ENCODE measurements at regions not wholly inside any gene's neighbourhood (a gene's known extent, or its start where the extent isn't known, plus 50 kb on each side); places are given as distances from the start of the nearest gene placed in this dataset.

- no peak overlapping the region for H3K4me3 ChIP-seq (ENCODE audit: low read depth, low read length)
- no peaks in the 10 kb centered on the region for H3K36me3 ChIP-seq (ENCODE audit: control insufficient read depth, insufficient read depth, low read length)
- no peaks in the 10 kb centered on the region for H3K9me3 ChIP-seq (ENCODE audit: control insufficient read depth, insufficient read depth, low read length)
- H3K27me3 ChIP-seq (ENCODE audit: control insufficient read depth, insufficient read depth, low read length): no peaks in the 10 kb centered on the region
- H3K9ac ChIP-seq (ENCODE audit: low read depth, low read length): no peak overlapping the region
- H3K4me1 ChIP-seq (ENCODE audit: control insufficient read depth, insufficient read depth, low read length): no peaks in the 10 kb centered on the region
Measured at GRCh38 chr1:60732977-60733401, 349.4 kb upstream of the NFIA start.

- Histone ChIP-seq H3K36me3 (ENCODE audit: control insufficient read depth, insufficient read depth, low read length) (no peaks in the 10 kb centered on the region), H3K4me3 (ENCODE audit: low read depth, low read length) (no peak overlapping the region), H3K4me1 (ENCODE audit: control insufficient read depth, insufficient read depth, low read length) (no peaks in the 10 kb centered on the region), H3K9ac (ENCODE audit: low read depth, low read length) (no peak overlapping the region), H3K9me3 (ENCODE audit: control insufficient read depth, insufficient read depth, low read length) (no peaks in the 10 kb centered on the region), H3K27me3 (ENCODE audit: control insufficient read depth, insufficient read depth, low read length) (no peaks in the 10 kb centered on the region)
Measured at GRCh38 chr1:60731321-60731720, 351.0 kb upstream of the NFIA start.

GRCh38 chr1:60727552-60727951, 354.8 kb upstream of the NFIA start:
- Histone ChIP-seq H3K9ac (ENCODE audit: low read depth, low read length) (no peak overlapping the region), H3K9me3 (ENCODE audit: control insufficient read depth, insufficient read depth, low read length) (no peaks in the 10 kb centered on the region), H3K4me3 (ENCODE audit: low read depth, low read length) (no peak overlapping the region), H3K36me3 (ENCODE audit: control insufficient read depth, insufficient read depth, low read length) (no peaks in the 10 kb centered on the region), H3K27me3 (ENCODE audit: control insufficient read depth, insufficient read depth, low read length) (no peaks in the 10 kb centered on the region), H3K4me1 (ENCODE audit: control insufficient read depth, insufficient read depth, low read length) (no peaks in the 10 kb centered on the region)

GRCh38 chr1:60716472-60716871, 365.9 kb upstream of the NFIA start:
- Histone ChIP-seq H3K4me3 (ENCODE audit: low read depth, low read length) (no peak overlapping the region), H3K27me3 (ENCODE audit: control insufficient read depth, insufficient read depth, low read length) (no peaks in the 10 kb centered on the region), H3K9ac (ENCODE audit: low read depth, low read length) (no peak overlapping the region), H3K9me3 (ENCODE audit: control insufficient read depth, insufficient read depth, low read length) (peaks cover 3% of the 10 kb centered on the region), H3K36me3 (ENCODE audit: control insufficient read depth, insufficient read depth, low read length) (no peaks in the 10 kb centered on the region), H3K4me1 (ENCODE audit: control insufficient read depth, insufficient read depth, low read length) (no peaks in the 10 kb centered on the region)

GRCh38 chr1:60715970-60716369, 366.4 kb upstream of the NFIA start:
- no peak overlapping the region for H3K4me3 ChIP-seq (ENCODE audit: low read depth, low read length)
- H3K9me3 ChIP-seq (ENCODE audit: control insufficient read depth, insufficient read depth, low read length): no peaks in the 10 kb centered on the region
- no peaks in the 10 kb centered on the region for H3K27me3 ChIP-seq (ENCODE audit: control insufficient read depth, insufficient read depth, low read length)
- no peak overlapping the region for H3K9ac ChIP-seq (ENCODE audit: low read depth, low read length)
- no peaks in the 10 kb centered on the region for H3K36me3 ChIP-seq (ENCODE audit: control insufficient read depth, insufficient read depth, low read length)
- H3K4me1 ChIP-seq (ENCODE audit: control insufficient read depth, insufficient read depth, low read length): no peaks in the 10 kb centered on the region

- Histone ChIP-seq H3K4me1 (ENCODE audit: control insufficient read depth, insufficient read depth, low read length) (no peaks in the 10 kb centered on the region), H3K9me3 (ENCODE audit: control insufficient read depth, insufficient read depth, low read length) (no peaks in the 10 kb centered on the region), H3K36me3 (ENCODE audit: control insufficient read depth, insufficient read depth, low read length) (no peaks in the 10 kb centered on the region), H3K27me3 (ENCODE audit: control insufficient read depth, insufficient read depth, low read length) (no peaks in the 10 kb centered on the region), H3K9ac (ENCODE audit: low read depth, low read length) (no peak overlapping the region), H3K4me3 (ENCODE audit: low read depth, low read length) (no peak overlapping the region)
Measured at GRCh38 chr1:60709426-60709825, 372.9 kb upstream of the NFIA start.

GRCh38 chr1:60705026-60705425, 377.3 kb upstream of the NFIA start:
- no peaks in the 10 kb centered on the region for H3K36me3 ChIP-seq (ENCODE audit: control insufficient read depth, insufficient read depth, low read length)

GRCh38 chr1:60703155-60703554, 379.2 kb upstream of the NFIA start:
- Histone ChIP-seq H3K27me3 (ENCODE audit: control insufficient read depth, insufficient read depth, low read length) (no peaks in the 10 kb centered on the region), H3K36me3 (ENCODE audit: control insufficient read depth, insufficient read depth, low read length) (no peaks in the 10 kb centered on the region)

More at GRCh38 chr1:60705026-60705425, 377.3 kb upstream of the NFIA start:
- H3K9ac ChIP-seq (ENCODE audit: low read depth, low read length): no peak overlapping the region
- no peak overlapping the region for H3K4me3 ChIP-seq (ENCODE audit: low read depth, low read length)
- H3K27me3 ChIP-seq (ENCODE audit: control insufficient read depth, insufficient read depth, low read length): no peaks in the 10 kb centered on the region
- H3K9me3 ChIP-seq (ENCODE audit: control insufficient read depth, insufficient read depth, low read length): no peaks in the 10 kb centered on the region
- H3K4me1 ChIP-seq (ENCODE audit: control insufficient read depth, insufficient read depth, low read length): no peaks in the 10 kb centered on the region

GRCh38 chr1:60699325-60699724, 383.0 kb upstream of the NFIA start:
- H3K4me1 ChIP-seq (ENCODE audit: control insufficient read depth, insufficient read depth, low read length): no peaks in the 10 kb centered on the region
- no peaks in the 10 kb centered on the region for H3K36me3 ChIP-seq (ENCODE audit: control insufficient read depth, insufficient read depth, low read length)
- no peak overlapping the region for H3K4me3 ChIP-seq (ENCODE audit: low read depth, low read length)
- H3K27me3 ChIP-seq (ENCODE audit: control insufficient read depth, insufficient read depth, low read length): no peaks in the 10 kb centered on the region
- H3K9me3 ChIP-seq (ENCODE audit: control insufficient read depth, insufficient read depth, low read length): no peaks in the 10 kb centered on the region
- H3K9ac ChIP-seq (ENCODE audit: low read depth, low read length): no peak overlapping the region

More at GRCh38 chr1:60703155-60703554, 379.2 kb upstream of the NFIA start:
- H3K4me3 ChIP-seq (ENCODE audit: low read depth, low read length): no peak overlapping the region
- no peaks in the 10 kb centered on the region for H3K4me1 ChIP-seq (ENCODE audit: control insufficient read depth, insufficient read depth, low read length)
- no peak overlapping the region for H3K9ac ChIP-seq (ENCODE audit: low read depth, low read length)
- no peaks in the 10 kb centered on the region for H3K9me3 ChIP-seq (ENCODE audit: control insufficient read depth, insufficient read depth, low read length)

- H3K4me1 ChIP-seq (ENCODE audit: control insufficient read depth, insufficient read depth, low read length): no peaks in the 10 kb centered on the region
- no peak overlapping the region for H3K4me3 ChIP-seq (ENCODE audit: low read depth, low read length)
- no peaks in the 10 kb centered on the region for H3K27me3 ChIP-seq (ENCODE audit: control insufficient read depth, insufficient read depth, low read length)
- no peaks in the 10 kb centered on the region for H3K36me3 ChIP-seq (ENCODE audit: control insufficient read depth, insufficient read depth, low read length)
- H3K9ac ChIP-seq (ENCODE audit: low read depth, low read length): no peak overlapping the region
- H3K9me3 ChIP-seq (ENCODE audit: control insufficient read depth, insufficient read depth, low read length): no peaks in the 10 kb centered on the region
Measured at GRCh38 chr1:60697204-60697994, 385.0 kb upstream of the NFIA start.

- no peak overlapping the region for H3K4me3 ChIP-seq (ENCODE audit: low read depth, low read length)
- H3K4me1 ChIP-seq (ENCODE audit: control insufficient read depth, insufficient read depth, low read length): no peaks in the 10 kb centered on the region
- H3K9ac ChIP-seq (ENCODE audit: low read depth, low read length): no peak overlapping the region
- H3K36me3 ChIP-seq (ENCODE audit: control insufficient read depth, insufficient read depth, low read length): no peaks in the 10 kb centered on the region
- no peaks in the 10 kb centered on the region for H3K27me3 ChIP-seq (ENCODE audit: control insufficient read depth, insufficient read depth, low read length)
- no peaks in the 10 kb centered on the region for H3K9me3 ChIP-seq (ENCODE audit: control insufficient read depth, insufficient read depth, low read length)
Measured at GRCh38 chr1:60696512-60696911, 385.8 kb upstream of the NFIA start.

GRCh38 chr1:60695716-60696171, 386.6 kb upstream of the NFIA start:
- Histone ChIP-seq H3K27me3 (ENCODE audit: control insufficient read depth, insufficient read depth, low read length) (no peaks in the 10 kb centered on the region), H3K4me3 (ENCODE audit: low read depth, low read length) (no peak overlapping the region), H3K36me3 (ENCODE audit: control insufficient read depth, insufficient read depth, low read length) (no peaks in the 10 kb centered on the region), H3K9me3 (ENCODE audit: control insufficient read depth, insufficient read depth, low read length) (no peaks in the 10 kb centered on the region), H3K9ac (ENCODE audit: low read depth, low read length) (no peak overlapping the region), H3K4me1 (ENCODE audit: control insufficient read depth, insufficient read depth, low read length) (no peaks in the 10 kb centered on the region)
